MM.1S (cell line): ENCODE measurements at regions not wholly inside any gene's neighbourhood (a gene's known extent, or its start where the extent isn't known, plus 50 kb on each side); places are given as distances from the start of the nearest gene placed in this dataset.

Source experiments
- DNase-seq: peaks from one replicate; pipeline ENCODE4 v3.0.0-alpha.2; 2015
- H2AFZ ChIP-seq: fragments of 300-600 bp; sonication (generic); 2 replicates; pipeline ENCODE4 v1.6.0; 2016; ENCODE audit warnings: antibody characterized with exemption, low read length
- H3F3A ChIP-seq: fragments of 300-600 bp; sonication (generic); 2 replicates; pipeline ENCODE4 v1.6.1; 2016; ENCODE audit warnings: mild to moderate bottlenecking, antibody characterized with exemption, low read length, moderate library complexity, mixed read lengths; ENCODE audit not compliant: insufficient read depth
- H3K27ac ChIP-seq: fragments of 300-600 bp; sonication (generic); 2 replicates; pipeline ENCODE4 v1.5.1; 2016; ENCODE audit warnings: mild to moderate bottlenecking, low read length
- H3K27me3 ChIP-seq: fragments of 300-600 bp; sonication (generic); replicated peaks from 2 replicates; pipeline ENCODE4 v1.6.0; 2016; ENCODE audit warnings: low read length; ENCODE audit not compliant: insufficient read depth
- H3K36me3 ChIP-seq: fragments of 300-600 bp; sonication (generic); replicated peaks from 2 replicates; pipeline ENCODE4 v1.6.1; 2016; ENCODE audit warnings: mild to moderate bottlenecking, low read length, mixed read lengths; ENCODE audit not compliant: insufficient read depth
- H3K4me1 ChIP-seq: fragments of 300-600 bp; sonication (generic); 2 replicates; pipeline ENCODE4 v1.6.1; 2016; ENCODE audit warnings: low read length, mixed read lengths
- H3K4me2 ChIP-seq: fragments of 300-600 bp; sonication (generic); 2 replicates; pipeline ENCODE4 v1.6.0; 2016; ENCODE audit warnings: low read depth, low read length
- H3K4me3 ChIP-seq: fragments of 300-600 bp; sonication (generic); 2 replicates; pipeline ENCODE4 v1.5.1; 2016; ENCODE audit warnings: low read length, mixed read lengths
- H3K79me2 ChIP-seq: fragments of 300-600 bp; sonication (generic); 2 replicates; pipeline ENCODE4 v1.6.1; 2016; ENCODE audit warnings: mixed run types, low read length, mixed read lengths
- H3K9ac ChIP-seq: fragments of 300-600 bp; sonication (generic); 2 replicates; pipeline ENCODE4 v1.6.1; 2016; ENCODE audit warnings: low read length, mixed read lengths
- H3K9me2 ChIP-seq: fragments of 300-600 bp; sonication (generic); replicated peaks from 2 replicates; pipeline ENCODE4 v1.6.1; 2016; ENCODE audit warnings: mild to moderate bottlenecking, low read length, mixed read lengths; ENCODE audit not compliant: insufficient read depth
- H3K9me3 ChIP-seq: fragments of 300-600 bp; sonication (generic); replicated peaks from 2 replicates; pipeline ENCODE4 v1.6.1; 2016; ENCODE audit warnings: mild to moderate bottlenecking, low read length, mixed read lengths; ENCODE audit not compliant: insufficient read depth
- H4K20me1 ChIP-seq: fragments of 300-600 bp; sonication (generic); 2 replicates; pipeline ENCODE4 v1.6.1; 2016; ENCODE audit warnings: mild to moderate bottlenecking, low read length, moderate library complexity, mixed read lengths; ENCODE audit not compliant: insufficient read depth
- EZH2 ChIP-seq: fragments of 300-600 bp; sonication (generic); optimal IDR thresholded peaks from 2 replicates; pipeline ENCODE3; 2017; ENCODE audit warnings: low read depth, mild to moderate bottlenecking, antibody characterized with exemption, low read length, mixed read lengths
- EZH2phosphoT487 ChIP-seq: fragments of 300-600 bp; sonication (generic); IDR thresholded peaks from 2 replicates; pipeline ENCODE4 v1.6.1; 2018; ENCODE audit warnings: antibody characterized with exemption, low read length
- TF ChIP-seq, protein P1 (sequence below): fragments of 300-600 bp; sonication (generic); IDR thresholded peaks from 2 replicates; pipeline ENCODE4 v1.5.1; 2016; ENCODE audit warnings: antibody characterized with exemption, low read length, mixed read lengths

DNA sequence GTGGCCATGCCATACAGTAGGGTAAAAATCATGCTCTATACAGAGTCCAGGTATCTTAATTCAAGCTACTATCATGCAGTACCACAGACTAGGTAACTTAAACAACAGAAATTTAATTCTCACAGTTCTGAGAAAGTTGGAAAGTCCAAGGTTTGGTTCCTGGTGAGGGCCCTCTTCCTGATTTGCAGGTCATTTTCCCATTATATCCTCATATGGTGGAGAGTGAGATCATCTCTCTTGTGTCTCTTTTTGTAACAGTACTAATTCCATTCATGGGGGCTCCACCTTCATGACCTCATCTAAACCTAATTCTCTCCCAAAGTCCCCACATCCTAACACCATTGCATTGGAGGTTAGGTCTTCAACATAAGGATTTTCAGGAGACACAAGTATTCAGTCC lies 335.0 kb upstream of the ACVR2A start:
- no peaks in the 10 kb centered on the region for H3K36me3 ChIP-seq
- no peak for DNase-seq
- H4K20me1 ChIP-seq: no peaks in the 10 kb centered on the region
- no peaks in the 10 kb centered on the region for H3K9me2 ChIP-seq
- H3K4me1 ChIP-seq: no peaks in the 10 kb centered on the region
- H3F3A ChIP-seq: no peaks in the 10 kb centered on the region
- no peak overlapping the region for H3K4me2 ChIP-seq
- H3K79me2 ChIP-seq: no peaks in the 10 kb centered on the region
- no peak overlapping the region for H3K9ac ChIP-seq
- no peak overlapping the region for H3K27ac ChIP-seq
- no peak overlapping the region for H2AFZ ChIP-seq
- no peak overlapping the region for H3K4me3 ChIP-seq
- H3K9me3 ChIP-seq: no peaks in the 10 kb centered on the region
- H3K27me3 ChIP-seq: no peaks in the 10 kb centered on the region
- TF ChIP-seq, protein P1, sequence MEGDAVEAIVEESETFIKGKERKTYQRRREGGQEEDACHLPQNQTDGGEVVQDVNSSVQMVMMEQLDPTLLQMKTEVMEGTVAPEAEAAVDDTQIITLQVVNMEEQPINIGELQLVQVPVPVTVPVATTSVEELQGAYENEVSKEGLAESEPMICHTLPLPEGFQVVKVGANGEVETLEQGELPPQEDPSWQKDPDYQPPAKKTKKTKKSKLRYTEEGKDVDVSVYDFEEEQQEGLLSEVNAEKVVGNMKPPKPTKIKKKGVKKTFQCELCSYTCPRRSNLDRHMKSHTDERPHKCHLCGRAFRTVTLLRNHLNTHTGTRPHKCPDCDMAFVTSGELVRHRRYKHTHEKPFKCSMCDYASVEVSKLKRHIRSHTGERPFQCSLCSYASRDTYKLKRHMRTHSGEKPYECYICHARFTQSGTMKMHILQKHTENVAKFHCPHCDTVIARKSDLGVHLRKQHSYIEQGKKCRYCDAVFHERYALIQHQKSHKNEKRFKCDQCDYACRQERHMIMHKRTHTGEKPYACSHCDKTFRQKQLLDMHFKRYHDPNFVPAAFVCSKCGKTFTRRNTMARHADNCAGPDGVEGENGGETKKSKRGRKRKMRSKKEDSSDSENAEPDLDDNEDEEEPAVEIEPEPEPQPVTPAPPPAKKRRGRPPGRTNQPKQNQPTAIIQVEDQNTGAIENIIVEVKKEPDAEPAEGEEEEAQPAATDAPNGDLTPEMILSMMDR: no peak
- TF ChIP-seq EZH2phosphoT487: no peak
- TF ChIP-seq EZH2: no peak

DNA sequence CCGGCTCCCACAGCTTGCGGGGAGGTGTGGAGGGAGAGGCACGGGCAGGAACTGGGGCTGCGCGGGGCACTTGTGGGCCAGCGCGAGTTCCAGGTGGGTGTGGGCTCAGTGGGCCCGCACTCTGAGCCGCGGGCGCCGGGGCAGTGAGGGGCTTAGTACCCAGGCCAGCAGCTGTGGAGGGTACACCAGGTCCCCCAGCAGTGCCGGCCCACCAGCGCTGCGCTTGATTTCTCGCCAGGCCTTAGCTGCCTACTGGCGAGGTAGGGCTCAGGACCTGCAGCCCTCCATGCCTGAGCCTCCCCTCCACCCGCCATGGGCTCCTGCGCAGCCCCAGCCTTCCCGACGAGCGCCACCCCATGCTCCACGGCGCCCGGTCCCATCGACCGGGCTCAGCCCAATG lies 337.9 kb upstream of the ACVR2A start:
- H3K36me3 ChIP-seq: no peaks in the 10 kb centered on the region
- H3K4me3 ChIP-seq: no peak overlapping the region
- no peak overlapping the region for H3K9ac ChIP-seq
- H4K20me1 ChIP-seq: no peaks in the 10 kb centered on the region
- no peaks in the 10 kb centered on the region for H3K4me1 ChIP-seq
- no peak overlapping the region for H3K27ac ChIP-seq
- no peak overlapping the region for H2AFZ ChIP-seq
- H3K9me3 ChIP-seq: no peaks in the 10 kb centered on the region
- H3K4me2 ChIP-seq: no peak overlapping the region
- no peaks in the 10 kb centered on the region for H3K79me2 ChIP-seq
- H3K27me3 ChIP-seq: no peaks in the 10 kb centered on the region
- DNase-seq: no peak
- no peaks in the 10 kb centered on the region for H3F3A ChIP-seq
- H3K9me2 ChIP-seq: no peaks in the 10 kb centered on the region
- no peak for TF ChIP-seq EZH2
- no peak for TF ChIP-seq EZH2phosphoT487
- TF ChIP-seq, protein P1: no peak

DNA sequence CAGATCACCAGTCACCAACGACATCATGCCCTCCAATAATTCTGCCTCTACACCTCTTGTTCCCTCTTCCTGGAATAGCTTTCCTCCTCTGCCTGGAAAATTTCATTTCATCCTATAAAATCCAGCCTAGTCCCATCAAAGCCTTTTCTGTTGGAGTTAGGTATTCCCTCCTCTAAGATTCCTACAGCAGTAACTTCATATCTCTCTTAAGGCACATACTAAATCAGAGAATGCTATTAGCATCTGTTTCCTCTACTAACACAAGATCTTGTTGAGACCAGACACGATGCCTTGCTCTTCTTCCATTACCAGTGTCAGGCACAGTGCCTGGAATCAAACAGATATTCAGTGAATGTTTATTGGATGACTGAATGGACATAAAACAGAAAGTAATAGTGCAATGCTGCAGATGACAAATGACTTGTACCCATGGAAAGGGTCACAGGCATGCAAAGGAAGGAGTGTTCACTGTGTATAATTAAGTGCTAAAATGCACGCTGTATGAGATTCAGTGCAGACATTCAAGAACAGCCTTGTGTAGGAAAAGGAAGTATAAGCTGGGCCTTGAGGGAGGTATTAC lies 342.0 kb upstream of the ACVR2A start:
- H3K9me3 ChIP-seq: no peaks in the 10 kb centered on the region
- no peaks in the 10 kb centered on the region for H3K9me2 ChIP-seq
- H4K20me1 ChIP-seq: no peaks in the 10 kb centered on the region
- H3K9ac ChIP-seq: no peak overlapping the region
- no peak overlapping the region for H3K27ac ChIP-seq
- no peak overlapping the region for H3K4me3 ChIP-seq
- no peak overlapping the region for H2AFZ ChIP-seq
- DNase-seq: no peak
- H3K79me2 ChIP-seq: no peaks in the 10 kb centered on the region
- no peaks in the 10 kb centered on the region for H3K27me3 ChIP-seq
- TF ChIP-seq, protein P1: no peak
- TF ChIP-seq EZH2: no peak
- TF ChIP-seq EZH2phosphoT487: no peak
- H3K36me3 ChIP-seq: no peaks in the 10 kb centered on the region
- no peaks in the 10 kb centered on the region for H3F3A ChIP-seq
- no peaks in the 10 kb centered on the region for H3K4me1 ChIP-seq
- H3K4me2 ChIP-seq: no peak overlapping the region
